Adrenal gland (tissue), 9 donors: ENCODE measurements at regions not wholly inside any gene's neighbourhood (a gene's known extent, or its start where the extent isn't known, plus 50 kb on each side); places are given as distances from the start of the nearest gene placed in this dataset.

ENCODE experiments used
- DNase-seq, 7 donors: peaks; one replicate each; pipeline ENCODE4 v3.0.0-alpha.2; 2019 to 2020
- H3K27ac ChIP-seq, 5 donors: fragments of 200-600 bp; sonication (generic) in 4 of 5; 1 replicate in 3 of 5; 2 replicates in 2 of 5; pipeline versions ENCODE4 v1.5.1 to v1.8.0; 2016 to 2020; ENCODE audit warnings: mild to moderate bottlenecking in 1 of 5
- H3K27me3 ChIP-seq: fragments of 200-600 bp; 2 replicates; pipeline ENCODE4 v1.8.0; 2021
- H3K36me3 ChIP-seq, 2 donors: fragments of 200-600 bp; replicated peaks in 1 of 2; 1 replicate in 1 of 2; 2 replicates in 1 of 2; pipeline versions ENCODE4 v1.5.1 to v1.8.0; 2018 to 2022
- H3K4me1 ChIP-seq, 2 donors: fragments of 200-600 bp; replicated peaks in 1 of 2; 1 replicate in 1 of 2; 2 replicates in 1 of 2; pipeline versions ENCODE4 v1.5.1 to v1.8.0; 2018 to 2021
- H3K4me3 ChIP-seq, 4 donors: fragments of 200-600 bp; sonication (generic) in 3 of 4; one replicate each; pipeline ENCODE4 v1.5.1; 2016 to 2018
- H3K9me3 ChIP-seq, 3 donors: fragments of 200-600 bp; sonication (generic) in 1 of 3; replicated peaks in 1 of 3; 1 replicate in 2 of 3; 2 replicates in 1 of 3; pipeline versions ENCODE4 v1.5.1 to v1.8.0; 2016 to 2021
- CTCF ChIP-seq, 6 experiments: fragments of 450-650 bp in 4 of 6; fragments of 200-600 bp in 2 of 6; sonication (generic) in 1 of 6; IDR thresholded peaks; 1 replicate in 5 of 6; 2 replicates in 1 of 6; pipeline versions ENCODE4 v1.5.1 to v1.8.0; 2016 to 2021; ENCODE audit warnings: antibody characterized with exemption in 6 of 6, mild to moderate bottlenecking in 2 of 6, moderate library complexity in 1 of 6
- POLR2A ChIP-seq, 2 donors: fragments of 450-650 bp; IDR thresholded peaks; one replicate each; pipeline ENCODE4 v1.6.1; 2017; ENCODE audit warnings: antibody characterized with exemption in 2 of 2, mild to moderate bottlenecking in 2 of 2, moderate library complexity in 1 of 2
- WGBS, 4 donors: extraction: QIAGEN DNeasy Blood & Tissue Kit in 2 of 4; methylation state at CpG; one replicate each; pipeline versions ENCODE4 v1.1.5 to v1.1.7; 2013 to 2017; 5-methylcytosine and 5-hydroxymethylcytosine counted together
- intact Hi-C, 2 donors: fragments of 100-400 bp; cut with DNase I; formaldehyde crosslinking; loops; one replicate each; pipeline versions ENCODE4 v1.14.1 to v1.15.0; 2022 to 2023
- donor health status: healthy with polysubstance abuse.
- donor health status: Bipolar disorder and iron deficiency.
- donor health status: DM: yes; HTN: yes; CAD: no.
- donor health status: DM: no; HTN: no; CAD: no.
- donor health status: DM: no; HTN: no; CAD: no.

- Histone ChIP-seq H3K36me3 (no peaks in the 10 kb centered on the region), H3K4me1 (no peaks in the 10 kb centered on the region), H3K27ac (no peak overlapping the region), H3K9me3 (no peaks in the 10 kb centered on the region), H3K27me3 (no peaks in the 10 kb centered on the region), H3K4me3 (no peak overlapping the region)
- no peak for DNase-seq
- intact Hi-C loops, result no loop called here
- 66 to 71% (median 69%) methylated on average over 17 of the region's 17 CpGs for WGBS, 4 donors
- no peak for TF ChIP-seq POLR2A (IDR thresholded peaks at IDR 0.05)
- no peak for TF ChIP-seq CTCF (IDR thresholded peaks at IDR 0.05)
These were observed 66.3 kb upstream of the NCOR2 start for GRCh38 chr12:124633365-124634362.

GRCh38 chr12:124632519-124632984 lies 65.1 kb upstream of the NCOR2 start:
- Histone ChIP-seq H3K27ac (peak overlapping the region in 1 of 5 donors; percentile 44), H3K36me3 (no peaks in the 10 kb centered on the region), H3K4me1 (peaks cover 0 to under 1% of the 10 kb centered on the region in 2 donors), H3K4me3 (no peak overlapping the region), H3K27me3 (no peaks in the 10 kb centered on the region), H3K9me3 (no peaks in the 10 kb centered on the region)
- DNase-seq, result no peak
- 82 to 91% (median 86%) methylated on average over 8 to 9 of the region's 9 CpGs for WGBS, 4 donors
- intact Hi-C loops, result no loop called here
- TF ChIP-seq CTCF (IDR thresholded peaks at IDR 0.05), result no peak
- no peak for TF ChIP-seq POLR2A (IDR thresholded peaks at IDR 0.05)

GRCh38 chr12:124631681-124632256 lies 64.4 kb upstream of the NCOR2 start:
- H3K4me1 ChIP-seq, result peaks cover 3 to 8% of the 10 kb centered on the region in 2 donors
- H3K9me3 ChIP-seq, result no peaks in the 10 kb centered on the region
- intact Hi-C loops, result no loop called here
- 82 to 86% (median 85%) methylated on average over 6 to 11 of the region's 11 CpGs for WGBS, 4 donors
- no peak for DNase-seq
- H3K4me3 ChIP-seq, result no peak overlapping the region
- peak overlapping the region in 1 of 5 donors; percentile 44 for H3K27ac ChIP-seq
- H3K36me3 ChIP-seq, result no peaks in the 10 kb centered on the region
- no peak for TF ChIP-seq POLR2A (IDR thresholded peaks at IDR 0.05)
- no peaks in the 10 kb centered on the region for H3K27me3 ChIP-seq

GRCh38 chr12:124630791-124631313 lies 63.4 kb upstream of the NCOR2 start:
- intact Hi-C loops, result no loop called here
- no peak for DNase-seq
- Histone ChIP-seq H3K27ac (no peak overlapping the region), H3K4me3 (no peak overlapping the region), H3K27me3 (no peaks in the 10 kb centered on the region), H3K9me3 (no peaks in the 10 kb centered on the region), H3K4me1 (peaks cover 6 to 17% of the 10 kb centered on the region in 2 donors), H3K36me3 (no peaks in the 10 kb centered on the region)
- no peak for TF ChIP-seq CTCF (IDR thresholded peaks at IDR 0.05)
- no peak for TF ChIP-seq POLR2A (IDR thresholded peaks at IDR 0.05)
- 83 to 93% (median 88%) methylated on average over 15 of the region's 15 CpGs for WGBS, 4 donors
